NCI-H1930 (cell line): ENCODE measurements at regions not wholly inside any gene's neighbourhood (a gene's known extent, or its start where the extent isn't known, plus 50 kb on each side); places are given as distances from the start of the nearest gene placed in this dataset.

Source experiments
- DNase-seq, 2 experiments: peaks; one replicate each; lab custom pipeline; 2025; lab: John Stamatoyannopoulos, UW

DNA sequence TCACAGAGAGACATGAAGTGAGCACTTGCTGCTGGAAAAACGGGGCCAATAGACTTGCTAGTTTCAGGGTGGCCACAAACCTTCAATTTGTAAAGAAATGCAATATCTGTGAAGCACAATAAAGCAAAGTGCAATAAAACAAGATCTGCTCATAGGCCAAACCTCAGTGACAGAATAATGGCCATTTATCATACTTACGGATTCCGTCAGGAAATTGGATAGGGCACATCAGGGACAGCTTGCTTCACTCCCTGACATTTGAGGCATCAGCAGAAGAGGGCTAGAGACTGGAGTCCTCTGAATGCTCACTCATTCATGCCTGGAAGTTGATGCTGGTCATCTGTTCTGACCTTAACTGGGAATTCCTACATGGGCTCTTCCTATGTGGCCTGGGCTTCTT is 165.5 kb upstream of the OPRM1 start:
- DNase-seq, result no peak

GRCh38 chr6:153872946-153873345 is 166.1 kb upstream of the OPRM1 start:
- DNase-seq, result no peak

GRCh38 chr6:153862927-153863326 is 176.1 kb upstream of the OPRM1 start:
- DNase-seq, result no peak

DNA sequence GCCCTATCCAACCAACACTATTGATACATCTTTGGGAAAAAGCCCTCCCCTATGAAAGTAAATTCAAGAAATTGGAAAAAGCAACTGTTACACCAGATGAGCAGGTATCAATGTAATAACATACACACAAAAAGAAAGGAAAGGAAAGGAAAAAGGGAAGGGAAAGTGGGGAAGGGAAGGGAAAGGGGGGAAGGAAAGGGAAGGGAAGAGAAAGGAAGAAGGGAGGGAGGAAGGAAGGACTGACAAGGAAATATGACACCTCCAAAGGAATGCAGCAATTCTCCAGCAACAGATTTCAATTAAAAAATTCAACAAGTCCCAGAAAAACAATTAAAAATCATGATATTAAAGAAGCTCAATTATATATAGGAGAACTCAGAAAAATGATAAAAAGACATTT is 176.9 kb upstream of the OPRM1 start:
- no peak for DNase-seq

- DNase-seq, result no peak
Observed at GRCh38 chr6:153858529-153858928, 180.5 kb upstream of the OPRM1 start.

DNA sequence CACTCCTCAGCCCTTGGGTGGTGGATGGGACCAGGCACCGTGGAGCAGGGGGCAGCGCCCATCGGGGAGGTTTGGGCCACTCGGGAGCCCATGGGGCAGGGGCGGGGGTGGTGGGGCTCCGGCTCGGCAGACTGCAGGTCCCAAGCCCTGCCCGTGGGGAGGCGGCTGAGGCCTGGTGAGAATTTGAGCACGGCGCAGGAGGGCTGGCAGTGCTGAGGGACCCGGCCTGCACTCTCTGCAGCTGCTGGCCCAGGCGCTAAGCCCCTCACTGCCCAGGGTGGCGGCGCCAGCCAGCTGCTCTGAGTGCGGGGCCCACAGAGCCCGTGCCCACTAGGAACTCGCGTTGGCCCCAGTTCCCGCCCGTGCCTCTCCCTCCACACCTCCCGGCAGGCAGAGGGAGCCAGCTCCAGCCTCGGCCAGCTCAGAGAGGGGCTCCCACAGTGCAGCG is 182.1 kb upstream of the OPRM1 start:
- DNase-seq, result no peak

DNA sequence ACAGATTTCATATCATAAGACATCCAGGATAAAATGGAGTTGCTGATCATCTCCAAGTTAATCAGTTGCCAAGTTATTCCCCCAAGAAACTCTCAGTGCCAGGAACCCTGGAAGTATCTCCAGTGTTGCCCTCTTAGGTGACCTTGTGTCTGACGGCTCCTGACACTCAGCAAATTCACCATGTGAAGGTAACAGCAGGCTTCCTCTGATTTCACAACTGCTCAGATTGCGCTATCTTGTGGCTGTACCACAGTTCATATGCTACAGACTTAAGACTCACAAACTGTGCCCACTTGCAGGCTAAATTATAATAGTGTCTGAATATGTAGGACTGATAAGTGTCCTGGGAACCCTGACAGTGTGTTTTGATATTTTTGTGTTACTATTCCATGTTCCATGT is 186.6 kb upstream of the OPRM1 start:
- no peak for DNase-seq

DNA sequence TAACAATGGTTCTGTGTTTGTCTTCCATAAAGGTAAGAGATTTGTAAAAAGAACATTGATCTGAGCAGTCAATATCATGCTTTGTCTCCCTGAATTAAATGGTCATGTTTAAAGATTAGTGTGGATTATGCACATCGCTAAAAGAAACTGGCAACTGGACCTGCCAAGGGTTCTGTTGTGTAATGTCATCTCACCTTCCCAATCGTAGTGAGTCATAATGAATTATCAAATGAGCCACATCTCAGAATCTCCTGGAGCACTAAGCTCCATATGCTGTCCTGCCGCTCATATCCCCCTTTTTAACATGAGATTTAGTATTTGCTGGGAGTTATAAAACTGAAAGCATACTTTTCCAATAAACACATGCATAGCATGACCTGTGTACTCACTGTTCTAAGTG is 187.0 kb upstream of the OPRM1 start:
- no peak for DNase-seq

GRCh38 chr6:153849072-153849779 is 189.8 kb upstream of the OPRM1 start:
- DNase-seq, result no peak

- no peak for DNase-seq
Observed at GRCh38 chr6:153843420-153843819, 195.6 kb upstream of the OPRM1 start.

DNA sequence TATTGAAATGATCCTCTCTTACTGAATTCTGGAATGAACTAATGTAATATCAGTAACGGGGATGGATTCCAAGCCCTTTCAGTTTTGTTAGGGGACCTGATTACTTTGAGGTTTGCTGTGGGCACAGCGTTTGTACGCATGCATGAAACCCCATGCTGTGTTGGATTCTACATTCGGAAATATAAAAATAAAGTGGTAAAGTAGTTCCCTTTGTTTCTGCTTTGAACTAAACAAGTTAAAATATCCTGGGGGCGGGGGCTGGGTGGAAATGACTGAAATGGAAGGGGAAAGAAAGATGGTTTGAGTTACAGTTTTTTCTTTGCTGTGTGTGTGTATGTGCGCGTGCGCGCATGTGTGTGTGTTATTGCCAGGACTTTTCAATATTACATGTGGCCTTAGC is 196.5 kb upstream of the OPRM1 start:
- no peak for DNase-seq

DNA sequence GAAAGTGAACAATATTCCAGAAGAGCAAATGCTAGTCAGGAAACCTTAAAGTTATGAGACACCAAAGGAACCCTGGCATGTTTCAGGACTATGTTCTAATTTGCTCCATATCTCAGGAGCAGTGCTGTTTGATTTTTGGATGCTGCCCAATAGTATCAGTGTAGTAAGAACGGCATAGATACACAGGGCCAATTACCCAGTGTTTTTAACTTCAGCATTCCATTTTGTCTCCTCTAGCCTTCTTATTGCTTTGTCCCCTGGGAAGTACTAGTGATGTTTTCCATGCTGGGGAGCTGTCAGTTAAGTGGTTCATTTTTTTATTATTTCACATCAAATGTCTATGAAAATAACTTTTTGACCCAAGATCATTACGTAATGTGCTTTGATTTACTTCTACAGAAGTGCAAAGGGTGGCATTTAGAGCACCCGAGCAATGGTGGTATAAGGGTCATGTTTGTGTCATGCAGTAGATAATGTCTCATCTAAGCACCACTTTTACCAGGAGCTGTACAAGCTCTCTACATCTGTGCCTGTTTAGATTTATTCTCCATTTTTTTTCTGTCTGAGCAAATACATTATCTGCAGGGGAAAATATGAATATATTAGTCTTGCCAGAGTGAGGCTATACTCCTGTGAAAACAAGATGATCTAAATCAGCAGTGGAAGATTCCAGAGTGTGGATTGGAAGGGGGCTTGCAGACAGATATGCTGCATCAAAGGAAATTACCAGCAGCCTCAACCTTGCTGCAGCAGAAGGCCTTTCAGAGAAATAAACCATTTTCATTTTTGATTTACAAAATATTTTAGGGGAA is 198.8 kb upstream of the OPRM1 start:
- no peak for DNase-seq

GRCh38 chr6:153832543-153832942 is 206.5 kb upstream of the OPRM1 start:
- DNase-seq, result no peak

- DNase-seq, result no peak
Observed at GRCh38 chr6:153831350-153832078, 207.5 kb upstream of the OPRM1 start.

GRCh38 chr6:153817173-153817572 is 221.9 kb upstream of the OPRM1 start:
- DNase-seq, result no peak

- DNase-seq, result no peak
Observed at GRCh38 chr6:153816366-153816765, 222.7 kb upstream of the OPRM1 start.

DNA sequence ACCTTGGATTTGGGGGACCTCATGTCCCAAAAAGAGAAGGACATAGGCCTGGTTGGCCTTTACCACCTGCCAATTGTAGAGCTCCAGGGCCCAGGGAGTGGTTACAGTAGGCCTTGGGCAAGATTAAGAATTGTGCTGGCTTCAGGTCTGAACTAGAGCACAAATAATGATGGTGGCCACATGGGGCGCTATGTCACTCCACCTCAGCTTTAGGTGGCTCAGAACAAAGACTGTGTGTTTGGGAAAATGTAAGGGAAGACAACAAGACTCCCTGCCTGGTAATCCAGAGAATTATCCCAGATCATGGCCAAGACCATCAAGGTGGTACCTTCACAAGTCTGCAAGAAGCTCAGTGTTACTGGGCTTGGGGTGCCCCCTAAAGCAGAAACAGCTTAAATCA is 224.9 kb upstream of the OPRM1 start:
- no peak for DNase-seq

DNA sequence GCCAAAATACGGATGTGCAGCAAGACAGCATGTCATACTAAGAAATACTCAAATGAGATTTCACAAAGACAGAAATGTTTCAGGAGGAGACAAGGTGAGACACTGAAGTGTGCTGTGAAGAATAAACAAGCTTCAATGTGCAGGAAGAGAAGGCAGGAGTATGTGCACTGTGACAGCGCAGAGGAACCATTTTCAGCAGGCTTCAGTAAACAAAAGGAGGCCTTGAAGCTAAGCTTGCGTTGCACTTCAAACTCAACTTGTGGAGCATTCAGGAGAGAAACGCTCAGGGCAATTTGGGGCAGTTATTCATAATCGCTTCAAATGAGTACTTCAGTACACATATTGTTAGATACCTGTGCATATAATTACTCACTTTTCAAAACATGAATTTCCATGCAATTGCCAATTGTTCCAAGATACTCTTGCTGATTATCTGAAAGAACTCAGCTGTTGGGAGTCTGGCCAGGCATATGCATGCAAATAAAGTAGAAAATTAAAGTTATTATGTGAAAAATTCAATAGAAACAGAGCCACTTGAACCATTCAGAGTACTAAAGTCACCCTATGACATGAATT is 234.2 kb upstream of the OPRM1 start:
- no peak for DNase-seq

- no peak for DNase-seq
Observed at GRCh38 chr6:153801917-153802316, 237.1 kb upstream of the OPRM1 start.

GRCh38 chr6:153800580-153801188 is 238.4 kb upstream of the OPRM1 start:
- no peak for DNase-seq

DNA sequence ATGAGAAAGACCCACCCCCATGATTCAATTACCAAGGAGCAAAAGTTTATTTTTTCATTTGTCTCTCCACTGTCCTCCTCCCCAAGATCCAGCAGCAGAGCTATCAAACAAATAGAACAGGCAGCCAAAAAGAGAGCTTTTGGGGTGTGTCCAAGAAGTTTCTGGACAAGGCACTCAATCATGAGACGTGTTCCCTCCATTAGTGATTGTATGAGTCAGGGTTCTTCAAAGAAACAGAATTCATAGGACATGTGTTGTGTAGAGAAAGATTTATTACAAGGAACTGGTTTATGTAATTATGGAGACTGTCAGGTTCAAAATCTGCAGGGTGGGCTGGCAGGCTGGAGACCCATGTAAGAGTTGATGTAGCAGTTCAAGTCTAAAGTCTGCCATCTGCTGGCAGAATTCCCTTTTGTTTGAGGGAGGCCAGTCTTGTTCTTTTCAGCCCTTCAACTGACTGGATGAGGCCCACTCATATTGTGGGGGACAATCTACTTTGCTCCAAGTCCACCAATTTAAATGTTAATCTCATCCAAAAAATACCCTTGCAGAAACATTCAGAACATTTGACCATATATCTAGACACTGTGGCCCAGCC is 248.1 kb upstream of the OPRM1 start:
- DNase-seq, result no peak

- DNase-seq, result no peak
Observed at GRCh38 chr6:153790048-153790447, 249.0 kb upstream of the OPRM1 start.
